ENCODE measurements at regions not wholly inside any gene's neighbourhood (a gene's known extent, or its start where the extent isn't known, plus 50 kb on each side); places are given as distances from the start of the nearest gene placed in this dataset.

- no peak for TF ChIP-seq CTCF (IDR thresholded peaks at IDR 0.05; ENCODE audit: low read depth, low read length)
- no peak for TF ChIP-seq EZH2phosphoT487 (IDR thresholded peaks at IDR 0.05; ENCODE audit: low read depth)
These were observed 236.5 kb downstream of the ARL4A start for GRCh38 chr7:12923971-12924370.

All from OCI-LY3 (cell line).